ENCODE measurements at regions not wholly inside any gene's neighbourhood (a gene's known extent, or its start where the extent isn't known, plus 50 kb on each side); places are given as distances from the start of the nearest gene placed in this dataset.

GRCh38 chr3:148600440-148600839 lies 97.3 kb upstream of the AGTR1 start:
- no peak for DNase-seq

GRCh38 chr3:148600902-148601765 lies 96.6 kb upstream of the AGTR1 start:
- no peak for DNase-seq

- peak; percentile 11 for DNase-seq
Observed at GRCh38 chr3:148601766-148602685, 95.7 kb upstream of the AGTR1 start.

- peak; percentile 7 for DNase-seq
Observed at GRCh38 chr3:148604270-148605085, 93.2 kb upstream of the AGTR1 start.

- DNase-seq, result no peak
Observed at GRCh38 chr3:148605521-148605920, 92.2 kb upstream of the AGTR1 start.

GRCh38 chr3:148606979-148607378 lies 90.7 kb upstream of the AGTR1 start:
- DNase-seq, result no peak

- no peak for DNase-seq
Observed at GRCh38 chr3:148607491-148607890, 90.2 kb upstream of the AGTR1 start.

- no peak for DNase-seq
Observed at GRCh38 chr3:148612278-148612677, 85.4 kb upstream of the AGTR1 start.

GRCh38 chr3:148615382-148615781 lies 82.3 kb upstream of the AGTR1 start:
- no peak for DNase-seq

GRCh38 chr3:148625095-148625736 lies 72.5 kb upstream of the AGTR1 start:
- no peak for DNase-seq

GRCh38 chr3:148625991-148626390 lies 71.7 kb upstream of the AGTR1 start:
- DNase-seq, result no peak

GRCh38 chr3:148629006-148629405 lies 68.7 kb upstream of the AGTR1 start:
- DNase-seq, result no peak

GRCh38 chr3:148631124-148631903 lies 66.4 kb upstream of the AGTR1 start:
- DNase-seq, result no peak

GRCh38 chr3:148641722-148642121 lies 56.0 kb upstream of the AGTR1 start:
- DNase-seq, result no peak

GRCh38 chr3:148642214-148642613 lies 55.5 kb upstream of the AGTR1 start:
- no peak for DNase-seq

GRCh38 chr3:148642616-148643015 lies 55.1 kb upstream of the AGTR1 start:
- DNase-seq, result no peak

GRCh38 chr3:148643389-148643840 lies 54.3 kb upstream of the AGTR1 start:
- DNase-seq, result no peak

GRCh38 chr3:148646126-148646665 lies 51.5 kb upstream of the AGTR1 start:
- DNase-seq, result no peak

Measured in tongue (tissue), 1 donor.